ENCODE measurements at regions not wholly inside any gene's neighbourhood (a gene's known extent, or its start where the extent isn't known, plus 50 kb on each side); places are given as distances from the start of the nearest gene placed in this dataset.

DNA sequence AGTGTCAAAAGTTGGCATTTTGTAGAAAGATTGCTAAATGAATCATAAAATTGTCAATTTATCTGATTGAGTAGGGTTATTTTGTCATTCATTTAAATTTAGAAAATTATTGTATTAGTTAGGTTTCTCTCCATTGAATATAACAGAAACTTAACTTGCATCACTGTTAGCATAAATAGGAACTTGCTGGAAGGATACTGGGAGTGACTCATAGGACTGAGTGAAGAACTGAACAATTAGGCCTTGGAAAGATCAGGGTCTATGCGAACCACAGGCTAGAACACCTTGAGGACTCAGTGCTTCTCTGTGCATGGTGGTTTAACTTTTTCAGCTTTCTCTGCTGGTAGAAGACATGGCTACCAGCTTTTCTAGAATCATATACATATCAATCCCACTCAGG lies 67.7 kb upstream of the IFNGR1 start:
- no peaks in the 10 kb centered on the region for H3K36me3 Mint-ChIP-seq (ENCODE audit: insufficient read depth, unreplicated experiment)
- intact Hi-C loops (cut with micrococcal nuclease): no loop called here
- CTCF ChIA-PET: interaction anchor here (0.9 to 1.9 kb wide), 2 partner anchors 10 to 12 kb away, joined by 3 to 4 read pairs; no protein-coding TSS in a partner anchor
- H3K9me3 Mint-ChIP-seq (ENCODE audit: unreplicated experiment): no peaks in the 10 kb centered on the region
- peaks cover 15% of the 10 kb centered on the region for H3K4me1 Mint-ChIP-seq (ENCODE audit: insufficient read depth, unreplicated experiment)
- no TSS peak for BruUV-seq (replicated peaks)
- POLR2A ChIA-PET: interaction anchor here (1.6 kb wide), 1 partner anchor 21 kb away, joined by 5 read pairs; no protein-coding TSS in a partner anchor
- H3K4me3 Mint-ChIP-seq (ENCODE audit: unreplicated experiment): no peak overlapping the region
- no peak for DNase-seq (ENCODE audit: unreplicated experiment)
- no peaks in the 10 kb centered on the region for H3K27me3 Mint-ChIP-seq (ENCODE audit: insufficient read depth, unreplicated experiment)
- TF ChIP-seq, protein P1, sequence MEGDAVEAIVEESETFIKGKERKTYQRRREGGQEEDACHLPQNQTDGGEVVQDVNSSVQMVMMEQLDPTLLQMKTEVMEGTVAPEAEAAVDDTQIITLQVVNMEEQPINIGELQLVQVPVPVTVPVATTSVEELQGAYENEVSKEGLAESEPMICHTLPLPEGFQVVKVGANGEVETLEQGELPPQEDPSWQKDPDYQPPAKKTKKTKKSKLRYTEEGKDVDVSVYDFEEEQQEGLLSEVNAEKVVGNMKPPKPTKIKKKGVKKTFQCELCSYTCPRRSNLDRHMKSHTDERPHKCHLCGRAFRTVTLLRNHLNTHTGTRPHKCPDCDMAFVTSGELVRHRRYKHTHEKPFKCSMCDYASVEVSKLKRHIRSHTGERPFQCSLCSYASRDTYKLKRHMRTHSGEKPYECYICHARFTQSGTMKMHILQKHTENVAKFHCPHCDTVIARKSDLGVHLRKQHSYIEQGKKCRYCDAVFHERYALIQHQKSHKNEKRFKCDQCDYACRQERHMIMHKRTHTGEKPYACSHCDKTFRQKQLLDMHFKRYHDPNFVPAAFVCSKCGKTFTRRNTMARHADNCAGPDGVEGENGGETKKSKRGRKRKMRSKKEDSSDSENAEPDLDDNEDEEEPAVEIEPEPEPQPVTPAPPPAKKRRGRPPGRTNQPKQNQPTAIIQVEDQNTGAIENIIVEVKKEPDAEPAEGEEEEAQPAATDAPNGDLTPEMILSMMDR (IDR thresholded peaks at IDR 0.05; ENCODE audit: unreplicated experiment): no peak
- no peak overlapping the region for H3K27ac Mint-ChIP-seq (ENCODE audit: low read depth, unreplicated experiment)

- Mint-ChIP-seq H3K4me1 (ENCODE audit: insufficient read depth, unreplicated experiment) (peaks cover 12% of the 10 kb centered on the region), H3K4me3 (ENCODE audit: unreplicated experiment) (no peak overlapping the region), H3K27me3 (ENCODE audit: insufficient read depth, unreplicated experiment) (no peaks in the 10 kb centered on the region), H3K9me3 (ENCODE audit: unreplicated experiment) (no peaks in the 10 kb centered on the region), H3K27ac (ENCODE audit: low read depth, unreplicated experiment) (no peak overlapping the region), H3K36me3 (ENCODE audit: insufficient read depth, unreplicated experiment) (no peaks in the 10 kb centered on the region)
- TF ChIP-seq, protein P1 (IDR thresholded peaks at IDR 0.05; ENCODE audit: unreplicated experiment): no peak
- POLR2A ChIA-PET: no interaction called here
- DNase-seq (ENCODE audit: unreplicated experiment): no peak
- intact Hi-C loops (cut with micrococcal nuclease): no loop called here
- CTCF ChIA-PET: interaction anchor here (0.8 to 1.9 kb wide), 2 partner anchors 9 to 340 kb away, joined by 3 to 4 read pairs; no protein-coding TSS in a partner anchor
- BruUV-seq (replicated peaks): no TSS peak
Measured at GRCh38 chr6:137286368-137286767, 67.2 kb upstream of the IFNGR1 start.

DNA sequence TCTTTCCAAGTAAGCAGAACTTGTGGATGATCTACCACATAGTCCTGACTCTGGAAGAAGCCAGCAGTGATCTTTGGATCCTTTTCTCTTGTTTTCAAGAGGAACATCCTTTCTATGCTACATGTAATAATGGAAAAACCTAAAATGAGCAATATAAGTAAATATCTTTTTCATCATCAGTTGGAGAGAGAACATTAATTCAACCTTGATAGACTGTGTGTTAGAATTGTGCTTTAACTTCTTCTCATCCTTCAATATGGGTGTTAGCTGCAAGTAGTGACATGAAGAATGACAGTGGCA lies 65.6 kb upstream of the IFNGR1 start:
- Mint-ChIP-seq H3K27ac (ENCODE audit: low read depth, unreplicated experiment) (no peak overlapping the region), H3K36me3 (ENCODE audit: insufficient read depth, unreplicated experiment) (no peaks in the 10 kb centered on the region), H3K4me3 (ENCODE audit: unreplicated experiment) (no peak overlapping the region), H3K27me3 (ENCODE audit: insufficient read depth, unreplicated experiment) (no peaks in the 10 kb centered on the region), H3K9me3 (ENCODE audit: unreplicated experiment) (no peaks in the 10 kb centered on the region), H3K4me1 (ENCODE audit: insufficient read depth, unreplicated experiment) (no peaks in the 10 kb centered on the region)
- CTCF ChIA-PET: interaction anchor here (0.6 to 1.2 kb wide), 3 partner anchors 23 to 1562 kb away, joined by 3 to 4 read pairs (median 4); no protein-coding TSS in a partner anchor
- TF ChIP-seq, protein P1 (IDR thresholded peaks at IDR 0.05; ENCODE audit: unreplicated experiment): no peak
- intact Hi-C loops (cut with micrococcal nuclease): no loop called here
- no TSS peak for BruUV-seq (replicated peaks)
- no peak for DNase-seq (ENCODE audit: unreplicated experiment)
- POLR2A ChIA-PET: interaction anchor here (1.0 to 1.9 kb wide), 2 partner anchors 13 to 51 kb away, joined by 3 to 4 read pairs; no protein-coding TSS in a partner anchor

GRCh38 chr6:137283940-137284810 lies 65.0 kb upstream of the IFNGR1 start:
- no peak for DNase-seq (ENCODE audit: unreplicated experiment)
- intact Hi-C loops (cut with micrococcal nuclease): no loop called here
- no peaks in the 10 kb centered on the region for H3K27me3 Mint-ChIP-seq (ENCODE audit: insufficient read depth, unreplicated experiment)
- H3K27ac Mint-ChIP-seq (ENCODE audit: low read depth, unreplicated experiment): no peak overlapping the region
- H3K4me1 Mint-ChIP-seq (ENCODE audit: insufficient read depth, unreplicated experiment): no peaks in the 10 kb centered on the region
- H3K36me3 Mint-ChIP-seq (ENCODE audit: insufficient read depth, unreplicated experiment): no peaks in the 10 kb centered on the region
- ChIA-PET POLR2A (interaction anchor here (1.0 to 1.9 kb wide), 2 partner anchors 12 to 51 kb away, joined by 3 to 4 read pairs; no protein-coding TSS in a partner anchor), CTCF (interaction anchor here (0.6 kb wide), 1 partner anchor 1562 kb away, joined by 3 read pairs; no protein-coding TSS in a partner anchor)
- TF ChIP-seq, protein P1 (IDR thresholded peaks at IDR 0.05; ENCODE audit: unreplicated experiment): no peak
- H3K9me3 Mint-ChIP-seq (ENCODE audit: unreplicated experiment): no peaks in the 10 kb centered on the region
- no TSS peak for BruUV-seq (replicated peaks)
- H3K4me3 Mint-ChIP-seq (ENCODE audit: unreplicated experiment): no peak overlapping the region

All from MCF 10A (cell line).